ENCODE measurements at regions not wholly inside any gene's neighbourhood (a gene's known extent, or its start where the extent isn't known, plus 50 kb on each side); places are given as distances from the start of the nearest gene placed in this dataset.
"Not testable (repeated sequence)": the region's sequence is repeated elsewhere in the genome, so short reads cannot be mapped to it uniquely, and the experiment has no call there.

GRCh38 chr2:185424958-185425629 is 313.5 kb upstream of the FSIP2 start:
- TF ChIP-seq CTCF, POLR2AphosphoS5, POLR2A, EP300 (IDR thresholded peaks at IDR 0.05): not testable (repeated sequence)
